Kidney (tissue), 13 donors: ENCODE measurements at regions not wholly inside any gene's neighbourhood (a gene's known extent, or its start where the extent isn't known, plus 50 kb on each side); places are given as distances from the start of the nearest gene placed in this dataset.
A peak's percentile ranks its signal among the peaks of the same experiment; 100 is the strongest.

Experiments used
- DNase-seq, 5 donors: peaks; one replicate each; pipeline ENCODE4 v3.0.0-alpha.2; 2013 to 2020
- FAIRE-seq: peaks from 2 replicates; lab custom pipeline; 2012; peaks lifted over from hg19 to GRCh38; lab: Jason Lieb, UNC
- H3K27ac ChIP-seq, 2 donors: one replicate each; pipeline ENCODE4 v1.7.0; 2013; ENCODE audit warnings: low read depth in 2 of 2, low read length in 2 of 2, inconsistent platforms in 1 of 2
- H3K27me3 ChIP-seq: one replicate; pipeline ENCODE4 v1.7.1; 2013; ENCODE audit warnings: low read length, inconsistent platforms; ENCODE audit not compliant: control insufficient read depth, insufficient read depth
- H3K36me3 ChIP-seq, 3 donors: one replicate each; pipeline versions ENCODE4 v1.7.0 to v1.7.1; 2013; ENCODE audit warnings: low read length in 3 of 3, control low read depth in 1 of 3, inconsistent platforms in 1 of 3; ENCODE audit not compliant: insufficient read depth in 3 of 3, control insufficient read depth in 2 of 3
- H3K4me1 ChIP-seq, 3 donors: one replicate each; pipeline versions ENCODE4 v1.7.0 to v1.7.1; 2013; ENCODE audit warnings: low read length in 3 of 3, inconsistent platforms in 1 of 3, low read depth in 1 of 3; ENCODE audit not compliant: control insufficient read depth in 2 of 3, insufficient read depth in 2 of 3
- H3K4me3 ChIP-seq, 3 donors: one replicate each; pipeline versions ENCODE4 v1.7.0 to v1.8.1; 2013; ENCODE audit warnings: low read length in 3 of 3, control low read depth in 1 of 3, inconsistent platforms in 1 of 3
- H3K9ac ChIP-seq, 3 donors: one replicate each; pipeline versions ENCODE4 v1.7.0 to v1.7.1; 2013; ENCODE audit warnings: low read length in 3 of 3, control low read depth in 1 of 3, inconsistent platforms in 1 of 3
- H3K9me3 ChIP-seq, 3 donors: one replicate each; pipeline versions ENCODE4 v1.7.0 to v1.7.1; 2013; ENCODE audit warnings: low read length in 3 of 3, control low read depth in 1 of 3, inconsistent platforms in 1 of 3; ENCODE audit not compliant: control insufficient read depth in 2 of 3, insufficient read depth in 1 of 3
- CTCF ChIP-seq: IDR thresholded peaks from 3 replicates; pipeline ENCODE4 v1.5.1; 2012; ENCODE audit warnings: mild to moderate bottlenecking, moderate library complexity, borderline replicate concordance; ENCODE audit not compliant: insufficient read depth; ENCODE audit errors: extremely low read depth
- intact Hi-C: fragments of 100-400 bp; cut with DNase I; formaldehyde crosslinking; loops from one replicate; pipeline ENCODE4 v1.11.1; 2022
- donor health status: control.
- donor health status: control.
- donor health status: control.
- donor health status: control.
- donor health status: control.
- donor health status: DM: yes; HTN: yes; CAD: no.
- donor health status: Normal renal cell carcinoma (clear cell type).

- no peak for TF ChIP-seq CTCF
- DNase-seq = no peak
- Histone ChIP-seq H3K9me3 (no peaks in the 10 kb centered on the region), H3K27me3 (no peaks in the 10 kb centered on the region), H3K36me3 (no peaks in the 10 kb centered on the region), H3K4me1 (no peaks in the 10 kb centered on the region), H3K27ac (no peak overlapping the region), H3K4me3 (no peak overlapping the region), H3K9ac (no peak overlapping the region)
- intact Hi-C loops = no loop called here
- FAIRE-seq = peak; percentile 35
Measured at GRCh38 chrX:21255032-21255618, 119.1 kb upstream of the CNKSR2 start.

GRCh38 chrX:21266949-21267348 is 107.3 kb upstream of the CNKSR2 start:
- no peak overlapping the region for H3K4me3 ChIP-seq
- no peaks in the 10 kb centered on the region for H3K4me1 ChIP-seq
- no peaks in the 10 kb centered on the region for H3K27me3 ChIP-seq
- H3K36me3 ChIP-seq = no peaks in the 10 kb centered on the region
- TF ChIP-seq CTCF = no peak
- intact Hi-C loops = no loop called here
- no peaks in the 10 kb centered on the region for H3K9me3 ChIP-seq
- FAIRE-seq (no peak), DNase-seq (no peak)
- no peak overlapping the region for H3K27ac ChIP-seq
- no peak overlapping the region for H3K9ac ChIP-seq

- intact Hi-C loops = no loop called here
- no peak overlapping the region for H3K4me3 ChIP-seq
- no peak overlapping the region for H3K27ac ChIP-seq
- FAIRE-seq = no peak
- DNase-seq = peak in 1 of 5 donors; percentile 35
- no peaks in the 10 kb centered on the region for H3K9me3 ChIP-seq
- TF ChIP-seq CTCF = no peak
- no peaks in the 10 kb centered on the region for H3K27me3 ChIP-seq
- H3K4me1 ChIP-seq = no peaks in the 10 kb centered on the region
- no peak overlapping the region for H3K9ac ChIP-seq
- no peaks in the 10 kb centered on the region for H3K36me3 ChIP-seq
Measured at GRCh38 chrX:21276736-21277433, 97.3 kb upstream of the CNKSR2 start.
